ENCODE measurements at regions not wholly inside any gene's neighbourhood (a gene's known extent, or its start where the extent isn't known, plus 50 kb on each side); places are given as distances from the start of the nearest gene placed in this dataset.
"Not testable (repeated sequence)": the region's sequence is repeated elsewhere in the genome, so short reads cannot be mapped to it uniquely, and the experiment has no call there.

- Mint-ChIP-seq H3K36me3 (no peaks in the 10 kb centered on the region), H3K9me3 (peaks cover 2 to 18% (median 5%) of the 10 kb centered on the region in 6 donors), H3K27ac (no peak overlapping the region), H3K27me3 (ENCODE audit: low read depth in 3 of 3) (no peaks in the 10 kb centered on the region), H3K4me3 (no peak overlapping the region), H3K4me1 (no peaks in the 10 kb centered on the region)
- no peak for DNase-seq
These were observed 597.7 kb upstream of the RAB6C start for GRCh38 chr2:129381789-129382188.

DNA sequence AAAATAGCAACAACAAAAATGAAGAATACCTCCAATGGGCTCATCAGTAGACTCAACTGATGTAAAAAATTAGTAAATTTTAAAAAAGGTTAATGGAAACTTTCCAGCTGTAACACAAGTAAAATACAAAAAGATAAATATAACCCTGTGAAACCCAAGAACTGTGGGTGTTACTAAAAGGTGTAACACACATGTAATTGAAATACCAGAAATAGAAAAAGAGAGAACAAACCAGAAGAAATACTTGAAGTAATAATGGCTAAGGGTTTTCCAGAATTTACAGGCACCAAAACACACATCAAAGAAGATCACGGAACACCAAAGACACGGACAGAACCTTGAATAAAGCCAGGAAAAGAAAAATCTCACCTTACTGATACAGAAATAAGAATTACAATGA, 590.6 kb upstream of the RAB6C start:
- H3K36me3 Mint-ChIP-seq, result no peaks in the 10 kb centered on the region
- no peak overlapping the region for H3K4me3 Mint-ChIP-seq
- H3K27ac Mint-ChIP-seq, result no peak overlapping the region
- peaks cover 0 to 7% (median 3%) of the 10 kb centered on the region in 6 donors for H3K9me3 Mint-ChIP-seq
- DNase-seq, result no peak
- no peaks in the 10 kb centered on the region for H3K4me1 Mint-ChIP-seq
- peaks cover 0 to 3% (median 2%) of the 10 kb centered on the region in 3 donors for H3K27me3 Mint-ChIP-seq (ENCODE audit: low read depth in 3 of 3)

- peaks cover 0 to 3% (median 2%) of the 10 kb centered on the region in 3 donors for H3K27me3 Mint-ChIP-seq (ENCODE audit: low read depth in 3 of 3)
- no peak for DNase-seq
- H3K4me3 Mint-ChIP-seq, result no peak overlapping the region
- no peak overlapping the region for H3K27ac Mint-ChIP-seq
- H3K9me3 Mint-ChIP-seq, result peaks cover 0 to 4% (median 2%) of the 10 kb centered on the region in 6 donors
- no peaks in the 10 kb centered on the region for H3K4me1 Mint-ChIP-seq
- no peaks in the 10 kb centered on the region for H3K36me3 Mint-ChIP-seq
These were observed 585.6 kb upstream of the RAB6C start for GRCh38 chr2:129393816-129394215.

DNA sequence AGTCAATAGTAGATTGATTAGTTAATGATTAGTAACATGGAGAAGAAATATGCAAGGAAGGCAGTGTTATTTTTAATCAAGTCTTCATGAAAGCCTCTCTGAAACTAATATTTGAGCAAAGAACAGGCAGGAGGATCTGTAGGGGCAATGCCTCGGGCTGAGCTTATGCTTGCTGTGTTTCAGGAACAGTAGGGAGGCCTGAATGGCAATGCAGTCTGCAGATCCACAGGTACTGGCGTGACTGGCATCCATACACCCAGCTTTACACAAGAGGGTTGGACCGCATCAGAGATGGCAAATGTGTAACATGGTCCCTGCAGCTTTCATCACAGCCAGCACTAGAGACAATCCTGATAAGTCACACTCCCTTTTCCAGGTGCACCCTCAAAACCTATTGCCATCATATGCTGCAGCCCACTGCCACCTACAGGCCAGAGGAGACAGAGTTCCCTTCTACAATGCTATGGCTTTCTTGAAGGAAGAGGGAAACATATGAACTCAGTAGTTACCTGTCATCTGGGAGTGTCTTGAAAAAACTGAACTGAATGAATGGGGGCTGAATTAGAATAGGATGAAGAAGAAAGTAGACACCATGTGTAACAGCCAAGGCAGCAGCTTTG, 582.4 kb upstream of the RAB6C start:
- no peaks in the 10 kb centered on the region for H3K36me3 Mint-ChIP-seq
- peaks cover 0 to 3% (median 0%) of the 10 kb centered on the region in 3 donors for H3K27me3 Mint-ChIP-seq (ENCODE audit: low read depth in 3 of 3)
- no peak for DNase-seq
- H3K27ac Mint-ChIP-seq, result no peak overlapping the region
- H3K4me1 Mint-ChIP-seq, result no peaks in the 10 kb centered on the region
- no peak overlapping the region for H3K4me3 Mint-ChIP-seq
- peaks cover 0 to 2% (median under 1%) of the 10 kb centered on the region in 6 donors for H3K9me3 Mint-ChIP-seq

- no peak for DNase-seq
- no peak overlapping the region for H3K27ac Mint-ChIP-seq
- no peaks in the 10 kb centered on the region for H3K4me1 Mint-ChIP-seq
- H3K36me3 Mint-ChIP-seq, result no peaks in the 10 kb centered on the region
- no peaks in the 10 kb centered on the region for H3K27me3 Mint-ChIP-seq (ENCODE audit: low read depth in 3 of 3)
- peaks cover 0 to 3% (median 0%) of the 10 kb centered on the region in 6 donors for H3K9me3 Mint-ChIP-seq
- no peak overlapping the region for H3K4me3 Mint-ChIP-seq
These were observed 578.6 kb upstream of the RAB6C start for GRCh38 chr2:129400826-129401225.

GRCh38 chr2:129402076-129402475, 577.4 kb upstream of the RAB6C start:
- Mint-ChIP-seq H3K4me1 (no peaks in the 10 kb centered on the region), H3K27me3 (ENCODE audit: low read depth in 3 of 3) (no peaks in the 10 kb centered on the region), H3K9me3 (peaks cover 0 to 3% (median 0%) of the 10 kb centered on the region in 6 donors), H3K27ac (no peak overlapping the region), H3K36me3 (no peaks in the 10 kb centered on the region), H3K4me3 (no peak overlapping the region)
- no peak for DNase-seq

DNA sequence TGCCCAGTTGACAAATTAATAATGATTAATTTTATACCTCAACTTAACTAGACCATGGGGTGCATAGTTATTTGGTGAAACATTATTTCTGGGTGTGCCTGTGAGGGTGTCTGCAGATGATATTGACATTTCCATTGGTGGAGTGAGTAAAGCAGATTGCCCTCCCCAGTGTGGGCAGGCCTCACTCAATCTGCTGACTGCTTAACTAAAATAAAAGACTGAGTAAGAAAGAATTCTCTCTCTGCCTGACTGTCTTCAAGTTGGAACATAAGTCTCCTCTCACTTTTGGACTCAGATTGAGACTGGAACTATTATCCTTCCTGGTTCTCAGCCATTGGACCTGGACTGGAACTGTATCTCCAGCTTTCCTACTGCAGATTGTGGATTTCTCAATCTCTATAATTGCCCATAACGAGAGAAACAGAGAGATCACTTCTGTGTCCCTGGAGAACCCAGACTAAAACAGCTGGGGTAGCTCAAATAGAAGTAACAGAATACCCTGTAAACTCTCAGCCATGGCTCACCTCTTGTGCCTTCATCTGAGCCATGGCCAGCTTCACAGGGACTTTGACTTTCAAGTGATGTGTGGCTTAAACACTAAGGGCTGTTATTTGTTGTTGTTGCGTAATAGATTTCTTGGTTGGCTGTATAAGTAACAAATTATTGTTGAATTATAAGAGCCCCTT, 575.3 kb upstream of the RAB6C start:
- H3K4me3 Mint-ChIP-seq, result no peak overlapping the region
- no peak overlapping the region for H3K27ac Mint-ChIP-seq
- no peaks in the 10 kb centered on the region for H3K36me3 Mint-ChIP-seq
- no peaks in the 10 kb centered on the region for H3K27me3 Mint-ChIP-seq (ENCODE audit: low read depth in 3 of 3)
- H3K9me3 Mint-ChIP-seq, result peaks cover 0 to 8% (median 0%) of the 10 kb centered on the region in 6 donors
- H3K4me1 Mint-ChIP-seq, result no peaks in the 10 kb centered on the region
- DNase-seq, result no peak

DNA sequence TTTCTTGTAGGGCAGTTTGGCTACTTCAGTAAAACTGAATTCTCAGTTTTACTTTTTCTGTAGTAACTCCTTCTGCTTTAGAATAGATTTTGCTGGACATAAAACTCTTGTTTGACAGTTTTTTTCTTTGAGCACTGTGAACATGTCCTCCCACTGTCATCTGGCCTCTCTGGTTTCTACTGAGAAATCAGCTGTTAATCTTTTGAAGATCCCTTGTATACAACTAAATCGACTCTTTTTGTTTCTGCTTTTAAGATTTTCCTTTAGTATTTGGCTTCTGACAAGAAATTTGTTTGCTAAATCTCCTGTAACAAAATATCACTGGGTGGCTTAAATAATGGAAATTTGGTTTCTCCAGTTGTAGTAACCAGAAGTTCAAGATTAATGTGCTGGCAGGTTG, 570.9 kb upstream of the RAB6C start:
- Mint-ChIP-seq H3K27me3 (ENCODE audit: low read depth in 3 of 3) (no peaks in the 10 kb centered on the region), H3K4me3 (no peak overlapping the region), H3K27ac (no peak overlapping the region), H3K4me1 (no peaks in the 10 kb centered on the region), H3K36me3 (no peaks in the 10 kb centered on the region), H3K9me3 (peaks cover 0 to 8% (median 0%) of the 10 kb centered on the region in 6 donors)
- no peak for DNase-seq

DNA sequence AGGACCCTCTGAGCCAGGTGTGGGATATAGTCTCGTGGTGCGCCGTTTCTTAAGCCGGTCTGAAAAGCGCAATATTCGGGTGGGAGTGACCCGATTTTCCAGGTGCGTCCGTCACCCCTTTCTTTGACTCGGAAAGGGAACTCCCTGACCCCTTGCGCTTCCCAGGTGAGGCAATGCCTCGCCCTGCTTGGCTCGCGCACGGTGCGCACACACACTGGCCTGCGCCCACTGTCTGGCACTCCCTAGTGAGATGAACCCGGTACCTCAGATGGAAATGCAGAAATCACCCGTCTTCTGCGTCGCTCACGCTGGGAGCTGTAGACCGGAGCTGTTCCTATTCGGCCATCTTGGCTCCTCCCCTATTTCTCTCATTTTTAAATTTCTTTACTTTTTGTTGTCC, 562.4 kb upstream of the RAB6C start:
- not testable (repeated sequence) for DNase-seq; H3K36me3 Mint-ChIP-seq; H3K27ac Mint-ChIP-seq; H3K4me1 Mint-ChIP-seq; H3K4me3 Mint-ChIP-seq; H3K9me3 Mint-ChIP-seq; H3K27me3 Mint-ChIP-seq (ENCODE audit: low read depth in 3 of 3)

- peaks cover 0 to 1% (median 0%) of the 10 kb centered on the region in 3 donors for H3K27me3 Mint-ChIP-seq (ENCODE audit: low read depth in 3 of 3)
- H3K4me3 Mint-ChIP-seq, result no peak overlapping the region
- no peaks in the 10 kb centered on the region for H3K36me3 Mint-ChIP-seq
- peaks cover 0 to 9% (median under 1%) of the 10 kb centered on the region in 6 donors for H3K9me3 Mint-ChIP-seq
- no peak for DNase-seq
- no peak overlapping the region for H3K27ac Mint-ChIP-seq
- H3K4me1 Mint-ChIP-seq, result no peaks in the 10 kb centered on the region
These were observed 557.4 kb upstream of the RAB6C start for GRCh38 chr2:129422028-129422427.

DNA sequence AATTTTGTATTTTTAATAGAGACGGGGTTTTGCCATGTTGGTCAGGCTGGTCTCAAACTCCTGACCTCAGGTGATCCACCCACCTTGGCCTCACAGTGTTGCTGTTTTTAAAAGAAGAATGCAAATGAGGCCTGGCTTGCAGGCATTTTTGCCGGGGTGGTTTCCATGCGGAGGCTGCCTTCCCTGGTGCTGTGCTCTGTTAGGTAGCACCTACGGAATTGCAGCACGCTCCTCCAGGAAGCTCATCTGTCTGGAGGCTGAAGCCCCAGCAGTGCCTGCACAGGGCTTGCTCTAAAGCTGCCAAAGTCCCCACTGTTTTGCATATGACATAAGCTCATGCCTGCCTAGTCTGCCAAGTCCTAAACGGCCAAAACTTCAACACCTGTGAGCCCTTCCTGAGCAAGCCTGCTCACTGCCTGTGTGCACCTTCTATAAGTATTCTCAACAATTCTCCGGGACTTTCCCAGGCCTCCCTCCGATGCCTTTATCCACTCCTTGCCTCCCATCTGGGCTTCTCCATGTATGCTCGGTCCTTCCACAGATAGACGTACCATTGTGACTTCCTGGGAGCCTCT, 551.3 kb upstream of the RAB6C start:
- Mint-ChIP-seq H3K36me3 (no peaks in the 10 kb centered on the region), H3K9me3 (peaks cover 0 to 12% (median 0%) of the 10 kb centered on the region in 6 donors), H3K4me3 (no peak overlapping the region), H3K4me1 (no peaks in the 10 kb centered on the region), H3K27ac (no peak overlapping the region), H3K27me3 (ENCODE audit: low read depth in 3 of 3) (peaks cover 0 to 3% (median 0%) of the 10 kb centered on the region in 3 donors)
- no peak for DNase-seq

DNA sequence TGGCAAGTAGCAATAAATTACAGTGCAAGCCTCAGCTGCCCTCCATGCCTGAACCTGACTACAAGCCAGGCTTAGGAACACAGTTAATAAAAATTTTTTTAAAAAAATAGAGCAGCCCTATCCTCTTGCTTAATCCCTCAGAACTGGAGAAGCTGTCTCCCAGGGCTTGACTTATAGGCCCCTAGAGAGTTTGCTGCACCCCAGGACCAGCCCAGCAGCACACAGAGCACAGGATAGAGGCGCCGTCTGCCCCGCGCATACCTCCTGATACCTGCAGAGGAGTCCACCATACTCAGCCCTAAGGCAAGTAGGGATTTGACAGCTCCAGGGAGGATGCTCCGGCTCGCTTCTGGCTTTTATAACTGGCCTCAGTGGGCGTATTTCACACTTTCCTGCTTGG, 548.6 kb upstream of the RAB6C start:
- Mint-ChIP-seq H3K4me1 (no peaks in the 10 kb centered on the region), H3K36me3 (no peaks in the 10 kb centered on the region), H3K27me3 (ENCODE audit: low read depth in 3 of 3) (peaks cover 0 to 3% (median 0%) of the 10 kb centered on the region in 3 donors), H3K27ac (no peak overlapping the region), H3K4me3 (no peak overlapping the region), H3K9me3 (peaks cover 0 to 8% (median 0%) of the 10 kb centered on the region in 6 donors)
- DNase-seq, result no peak

DNA sequence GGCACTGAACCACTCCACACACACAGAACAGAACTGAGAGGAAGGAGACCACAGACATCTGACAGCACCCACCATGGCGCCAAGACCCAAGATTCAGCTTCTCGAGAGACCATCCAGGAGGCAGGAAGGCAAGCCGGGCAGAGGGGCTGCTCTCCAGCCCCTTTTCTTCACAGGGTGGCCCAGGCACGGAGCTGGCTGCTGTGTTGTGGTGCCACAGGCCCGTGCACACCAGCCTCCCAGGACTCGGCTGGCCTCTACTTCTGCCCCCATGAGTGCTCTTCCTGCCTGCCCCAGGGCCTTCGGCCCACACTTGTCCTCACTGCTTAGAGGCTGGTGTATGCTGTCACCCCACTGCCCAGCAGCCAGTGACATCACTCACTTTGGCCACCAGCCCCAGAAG, 547.6 kb upstream of the RAB6C start:
- Mint-ChIP-seq H3K27ac (no peak overlapping the region), H3K36me3 (no peaks in the 10 kb centered on the region), H3K9me3 (peaks cover 0 to 8% (median 0%) of the 10 kb centered on the region in 6 donors), H3K27me3 (ENCODE audit: low read depth in 3 of 3) (peaks cover 0 to 2% (median 0%) of the 10 kb centered on the region in 3 donors), H3K4me1 (no peaks in the 10 kb centered on the region), H3K4me3 (no peak overlapping the region)
- DNase-seq, result no peak

DNA sequence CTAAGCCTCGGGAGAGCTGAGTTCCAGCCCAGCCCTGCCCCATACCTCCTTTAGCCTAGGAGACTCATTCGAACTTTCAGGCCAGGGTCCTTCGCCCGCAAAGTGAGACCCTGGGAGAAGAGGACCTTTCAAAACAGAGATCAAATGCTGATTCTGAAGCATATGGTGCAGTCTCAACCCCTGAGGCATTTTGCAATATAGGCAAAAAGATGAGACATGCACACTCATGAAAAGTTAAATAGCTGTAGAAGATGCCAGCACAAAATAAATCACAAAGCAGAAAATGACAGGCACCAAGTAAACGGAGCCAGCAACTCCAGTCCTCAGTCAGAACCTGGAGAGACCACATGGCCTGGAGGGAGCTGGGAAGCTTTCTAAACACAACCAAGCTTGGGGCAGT, 542.7 kb upstream of the RAB6C start:
- Mint-ChIP-seq H3K27ac (no peak overlapping the region), H3K9me3 (peaks cover 0 to 4% (median 0%) of the 10 kb centered on the region in 6 donors), H3K4me1 (no peaks in the 10 kb centered on the region), H3K4me3 (no peak overlapping the region), H3K36me3 (no peaks in the 10 kb centered on the region), H3K27me3 (ENCODE audit: low read depth in 3 of 3) (peaks cover 0 to 4% (median 0%) of the 10 kb centered on the region in 3 donors)
- DNase-seq, result no peak
